ENCODE measurements at regions not wholly inside any gene's neighbourhood (a gene's known extent, or its start where the extent isn't known, plus 50 kb on each side); places are given as distances from the start of the nearest gene placed in this dataset.

DNA sequence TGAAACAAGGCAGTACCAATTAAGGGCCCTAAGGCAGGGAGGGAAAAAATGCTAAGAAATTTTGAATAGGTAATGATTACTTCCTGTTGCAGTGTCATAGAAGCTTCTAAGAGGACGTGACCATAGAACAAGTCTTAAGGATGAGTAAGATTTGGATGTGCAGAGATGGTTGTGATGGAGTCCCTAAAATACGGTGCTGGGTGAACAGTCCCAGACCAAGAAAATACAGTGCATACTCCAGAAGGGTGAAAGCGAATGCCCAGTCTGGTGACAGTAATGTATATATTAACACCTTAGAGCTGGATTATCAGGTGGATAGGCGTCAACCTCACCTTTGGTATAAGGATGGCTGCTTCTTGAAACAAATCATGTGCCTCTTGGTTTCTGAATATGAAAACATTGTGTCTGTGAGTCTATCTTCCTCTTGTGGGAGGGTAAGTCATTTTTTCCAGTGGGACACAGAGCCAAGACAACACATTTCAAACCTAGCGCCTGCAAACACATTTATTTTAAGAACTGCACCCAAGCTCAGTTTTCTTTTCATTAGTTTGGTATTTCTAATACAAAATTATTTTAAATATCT lies 101.2 kb upstream of the TP63 start:
- Histone ChIP-seq H3K4me3 (no peak overlapping the region), H3K27ac (no peak overlapping the region), H3K9me3 (no peaks in the 10 kb centered on the region), H3K27me3 (no peaks in the 10 kb centered on the region), H3K36me3 (no peaks in the 10 kb centered on the region), H3K4me1 (no peaks in the 10 kb centered on the region)
- no peak for TF ChIP-seq POLR2A (IDR thresholded peaks at IDR 0.05)
- intact Hi-C loops (cut with DNase I; ENCODE audit: low total_unique reads): no loop called here
- no peak for DNase-seq

DNA sequence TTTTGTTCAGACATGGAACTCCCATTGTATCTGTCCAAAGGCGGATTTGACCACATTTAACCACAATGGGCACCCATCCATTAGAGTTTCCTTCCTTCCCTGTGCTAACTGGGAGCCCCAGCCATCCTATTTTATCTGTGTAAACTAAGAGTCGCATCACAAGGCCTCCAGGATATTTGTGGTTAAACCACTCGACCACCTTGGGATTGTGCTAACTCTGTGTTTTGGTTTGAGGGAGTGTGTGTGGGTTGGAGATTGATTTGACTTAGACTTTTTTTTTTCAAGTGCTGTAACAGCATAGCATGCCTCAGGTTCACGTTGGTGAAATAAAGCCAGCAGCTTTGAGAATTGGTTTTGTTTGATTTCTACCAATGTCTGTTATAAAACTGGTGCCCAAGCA lies 100.4 kb upstream of the TP63 start:
- H3K4me3 ChIP-seq: no peak overlapping the region
- DNase-seq: no peak
- H3K27me3 ChIP-seq: no peaks in the 10 kb centered on the region
- H3K36me3 ChIP-seq: no peaks in the 10 kb centered on the region
- H3K27ac ChIP-seq: no peak overlapping the region
- no peaks in the 10 kb centered on the region for H3K4me1 ChIP-seq
- intact Hi-C loops (cut with DNase I; ENCODE audit: low total_unique reads): no loop called here
- TF ChIP-seq POLR2A (IDR thresholded peaks at IDR 0.05): no peak
- TF ChIP-seq, protein P1, sequence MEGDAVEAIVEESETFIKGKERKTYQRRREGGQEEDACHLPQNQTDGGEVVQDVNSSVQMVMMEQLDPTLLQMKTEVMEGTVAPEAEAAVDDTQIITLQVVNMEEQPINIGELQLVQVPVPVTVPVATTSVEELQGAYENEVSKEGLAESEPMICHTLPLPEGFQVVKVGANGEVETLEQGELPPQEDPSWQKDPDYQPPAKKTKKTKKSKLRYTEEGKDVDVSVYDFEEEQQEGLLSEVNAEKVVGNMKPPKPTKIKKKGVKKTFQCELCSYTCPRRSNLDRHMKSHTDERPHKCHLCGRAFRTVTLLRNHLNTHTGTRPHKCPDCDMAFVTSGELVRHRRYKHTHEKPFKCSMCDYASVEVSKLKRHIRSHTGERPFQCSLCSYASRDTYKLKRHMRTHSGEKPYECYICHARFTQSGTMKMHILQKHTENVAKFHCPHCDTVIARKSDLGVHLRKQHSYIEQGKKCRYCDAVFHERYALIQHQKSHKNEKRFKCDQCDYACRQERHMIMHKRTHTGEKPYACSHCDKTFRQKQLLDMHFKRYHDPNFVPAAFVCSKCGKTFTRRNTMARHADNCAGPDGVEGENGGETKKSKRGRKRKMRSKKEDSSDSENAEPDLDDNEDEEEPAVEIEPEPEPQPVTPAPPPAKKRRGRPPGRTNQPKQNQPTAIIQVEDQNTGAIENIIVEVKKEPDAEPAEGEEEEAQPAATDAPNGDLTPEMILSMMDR (IDR thresholded peaks at IDR 0.05): no peak
- no peaks in the 10 kb centered on the region for H3K9me3 ChIP-seq

DNA sequence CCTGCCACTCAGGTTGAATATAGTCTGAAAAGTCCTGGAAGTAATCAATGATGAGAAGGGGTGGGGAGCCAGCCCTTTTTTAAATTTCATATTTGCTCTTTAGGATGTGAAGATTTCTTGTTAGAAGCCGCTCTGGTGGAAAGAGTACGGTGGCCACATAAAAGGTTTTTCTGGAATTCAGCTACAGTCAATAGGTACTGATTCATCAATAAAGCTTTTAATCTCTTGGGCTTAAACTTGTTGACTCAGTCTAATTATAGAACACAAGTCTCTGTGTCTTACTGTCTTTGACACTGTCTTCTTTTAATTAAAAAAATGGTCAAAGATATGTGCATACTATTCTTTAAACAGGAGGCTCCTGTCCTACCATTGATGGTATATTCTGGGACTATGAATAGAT lies 99.9 kb upstream of the TP63 start:
- intact Hi-C loops (cut with DNase I; ENCODE audit: low total_unique reads): no loop called here
- H3K4me1 ChIP-seq: no peaks in the 10 kb centered on the region
- DNase-seq: no peak
- H3K27me3 ChIP-seq: no peaks in the 10 kb centered on the region
- no peak overlapping the region for H3K4me3 ChIP-seq
- no peak overlapping the region for H3K27ac ChIP-seq
- no peaks in the 10 kb centered on the region for H3K9me3 ChIP-seq
- no peaks in the 10 kb centered on the region for H3K36me3 ChIP-seq
- TF ChIP-seq, protein P1 (IDR thresholded peaks at IDR 0.05): no peak
- no peak for TF ChIP-seq POLR2A (IDR thresholded peaks at IDR 0.05)

DNA sequence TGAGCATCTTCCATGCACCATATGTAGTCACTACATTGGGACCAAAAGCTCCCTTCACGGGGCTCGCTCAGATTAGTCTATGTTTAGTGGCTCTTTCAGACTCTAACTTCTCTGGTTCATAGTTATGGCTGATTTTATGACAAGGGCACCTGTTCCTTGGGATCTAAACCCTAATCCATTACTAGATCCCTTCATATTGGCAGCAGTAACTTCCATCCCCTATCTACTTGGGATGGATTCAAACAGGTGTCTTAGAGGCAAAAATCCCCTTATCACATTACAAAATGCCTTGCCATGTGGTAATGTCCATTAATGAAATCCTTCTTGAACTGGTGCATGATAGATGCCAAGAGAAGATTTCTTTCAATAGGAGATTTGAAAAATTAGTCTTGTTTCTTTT lies 96.7 kb upstream of the TP63 start:
- no peak for DNase-seq
- no peaks in the 10 kb centered on the region for H3K9me3 ChIP-seq
- H3K36me3 ChIP-seq: no peaks in the 10 kb centered on the region
- no peaks in the 10 kb centered on the region for H3K27me3 ChIP-seq
- no peak overlapping the region for H3K27ac ChIP-seq
- no peak overlapping the region for H3K4me3 ChIP-seq
- TF ChIP-seq POLR2A (IDR thresholded peaks at IDR 0.05): no peak
- TF ChIP-seq, protein P1 (IDR thresholded peaks at IDR 0.05): no peak
- intact Hi-C loops (cut with DNase I; ENCODE audit: low total_unique reads): no loop called here
- no peaks in the 10 kb centered on the region for H3K4me1 ChIP-seq

DNA sequence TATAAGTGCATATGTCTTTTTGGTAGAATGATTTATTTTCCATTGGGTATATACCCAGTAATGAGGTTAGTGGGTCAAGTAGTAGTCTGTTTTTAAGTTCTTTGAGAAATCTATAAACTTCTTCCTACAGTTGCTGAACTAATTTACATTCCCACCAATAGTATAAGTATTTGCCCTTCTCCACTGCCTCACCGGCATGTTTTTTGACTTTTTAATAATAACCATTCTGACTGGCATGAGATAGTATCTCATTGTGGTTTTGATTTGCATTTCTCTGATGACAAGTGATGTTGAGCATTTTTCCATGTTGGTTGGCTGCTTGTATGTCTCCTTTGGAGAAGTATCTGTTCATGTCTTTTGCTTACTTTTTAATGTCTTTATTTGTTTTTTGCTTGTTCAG lies 94.1 kb upstream of the TP63 start:
- Histone ChIP-seq H3K4me1 (no peaks in the 10 kb centered on the region), H3K4me3 (no peak overlapping the region)

More for the DNA sequence above, 94.1 kb upstream of the TP63 start:
- no peaks in the 10 kb centered on the region for H3K27me3 ChIP-seq
- intact Hi-C loops (cut with DNase I; ENCODE audit: low total_unique reads): no loop called here
- H3K9me3 ChIP-seq: no peaks in the 10 kb centered on the region
- no peak for DNase-seq
- no peaks in the 10 kb centered on the region for H3K36me3 ChIP-seq
- no peak overlapping the region for H3K27ac ChIP-seq
- TF ChIP-seq POLR2A (IDR thresholded peaks at IDR 0.05): no peak
- TF ChIP-seq, protein P1 (IDR thresholded peaks at IDR 0.05): no peak
